Stomach (tissue), 8 donors: ENCODE measurements at regions not wholly inside any gene's neighbourhood (a gene's known extent, or its start where the extent isn't known, plus 50 kb on each side); places are given as distances from the start of the nearest gene placed in this dataset.

Experiments
- DNase-seq, 2 donors: peaks; one replicate each; pipeline versions ENCODE4 v3.0.0 to v3.0.0-alpha.2; 2013 to 2019
- H3K27ac ChIP-seq, 5 donors: fragments of 200-600 bp in 4 of 5; sonication (generic) in 4 of 5; one replicate each; pipeline ENCODE4 v1.5.1; 2013 to 2019; ENCODE audit warnings: mild to moderate bottlenecking in 1 of 5, moderate library complexity in 1 of 5
- H3K27me3 ChIP-seq, 3 donors: fragments of 200-600 bp; sonication (generic); one replicate each; pipeline ENCODE4 v1.5.1; 2017 to 2019; ENCODE audit warnings: mixed run types in 1 of 3
- H3K36me3 ChIP-seq, 4 donors: fragments of 200-600 bp; sonication (generic); 1 replicate in 3 of 4; 2 replicates in 1 of 4; pipeline ENCODE4 v1.5.1; 2016 to 2019
- H3K4me1 ChIP-seq, 4 donors: fragments of 200-600 bp; sonication (generic); one replicate each; pipeline ENCODE4 v1.5.1; 2016 to 2019
- H3K4me3 ChIP-seq, 4 donors: fragments of 200-600 bp; sonication (generic) in 3 of 4; one replicate each; pipeline ENCODE4 v1.5.1; 2016 to 2019; ENCODE audit warnings: mild to moderate bottlenecking in 1 of 4
- H3K9me3 ChIP-seq, 4 donors: fragments of 200-600 bp; sonication (generic); one replicate each; pipeline ENCODE4 v1.5.1; 2016 to 2019
- EP300 ChIP-seq: sonication (generic); formaldehyde crosslinking; IDR thresholded peaks from one replicate; pipeline ENCODE4 v1.6.1; 2017; ENCODE audit warnings: antibody characterized with exemption
- POLR2A ChIP-seq, 4 donors: fragments of 450-650 bp; IDR thresholded peaks; one replicate each; pipeline ENCODE4 v1.6.1; 2016; ENCODE audit warnings: antibody characterized with exemption in 4 of 4, control low read depth in 2 of 4, mild to moderate bottlenecking in 1 of 4, moderate library complexity in 1 of 4
- POLR2AphosphoS5 ChIP-seq, 3 donors: sonication (generic); formaldehyde crosslinking; IDR thresholded peaks; one replicate each; pipeline ENCODE4 v1.6.1; 2016; ENCODE audit warnings: antibody characterized with exemption in 3 of 3
- WGBS, 5 donors: extraction: QIAGEN DNeasy Blood & Tissue Kit in 3 of 5; methylation state at CpG; one replicate each; pipeline versions ENCODE4 v1.1.5 to v1.1.7; 2013 to 2018; 5-methylcytosine and 5-hydroxymethylcytosine counted together
- intact Hi-C: fragments of 100-400 bp; cut with DNase I; formaldehyde crosslinking; loops from one replicate; pipeline ENCODE4 v1.15.1; 2023; ENCODE audit warnings: low total_unique reads
- TF ChIP-seq, protein P1 (sequence below), 7 experiments: fragments of 450-650 bp in 4 of 7; fragments of 200-600 bp in 3 of 7; sonication (generic) in 3 of 7; IDR thresholded peaks; one replicate each; pipeline ENCODE4 v1.5.1; 2016 to 2019; ENCODE audit warnings: antibody characterized with exemption in 7 of 7, control low read depth in 2 of 7, mild to moderate bottlenecking in 1 of 7
- donor health status: healthy with polysubstance abuse.
- donor health status: Bipolar disorder and iron deficiency.
- donor health status: healthy.

DNA sequence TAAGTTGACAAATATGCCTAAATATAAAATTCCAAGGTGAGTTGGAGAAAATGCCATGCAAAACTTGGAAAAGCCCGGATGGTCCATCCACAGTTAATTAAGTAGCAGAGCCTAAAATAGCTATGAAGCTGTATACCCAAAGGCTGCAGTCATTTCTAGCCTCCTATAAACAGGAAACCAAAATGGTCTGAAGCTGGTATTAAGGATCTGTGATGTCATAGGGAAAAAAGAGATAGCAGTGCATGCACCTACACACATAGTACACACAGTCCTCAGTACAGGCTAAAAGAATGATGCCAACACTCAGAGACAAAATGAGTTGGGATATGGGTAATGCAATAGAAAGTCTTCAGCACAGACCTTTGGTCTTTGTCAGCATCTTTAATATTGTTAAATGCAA, 736.9 kb downstream of the EFNB2 start:
- no peak overlapping the region for H3K27ac ChIP-seq
- 0 to 56% (median 39%) methylated on average over 1 of the region's 1 CpG for WGBS, 5 donors

DNA sequence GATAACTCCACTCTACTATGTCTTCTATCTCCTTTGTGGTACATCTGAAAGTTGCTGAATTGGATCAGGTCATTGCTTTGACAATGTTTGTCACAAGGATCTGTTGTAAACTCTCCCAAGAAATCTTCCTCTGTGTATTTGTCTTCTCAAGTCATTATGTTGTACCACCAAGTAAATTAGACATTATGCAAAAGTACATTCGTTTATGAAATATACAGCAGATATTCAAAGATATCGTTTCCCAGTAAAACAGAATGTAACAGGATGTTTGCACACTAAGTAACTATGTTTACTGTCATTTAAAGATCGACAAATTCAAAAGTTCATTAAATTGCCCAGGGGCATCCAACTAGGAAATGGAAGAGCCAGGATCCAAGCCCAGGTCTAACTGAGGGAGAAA, 739.4 kb downstream of the EFNB2 start:
- Histone ChIP-seq H3K4me1 (no peaks in the 10 kb centered on the region), H3K4me3 (no peak overlapping the region), H3K9me3 (no peaks in the 10 kb centered on the region), H3K36me3 (no peaks in the 10 kb centered on the region), H3K27ac (no peak overlapping the region), H3K27me3 (no peaks in the 10 kb centered on the region)
- TF ChIP-seq POLR2A (IDR thresholded peaks at IDR 0.05) (no peak), EP300 (no peak), POLR2AphosphoS5 (IDR thresholded peaks at IDR 0.05) (no peak)
- TF ChIP-seq, protein P1, sequence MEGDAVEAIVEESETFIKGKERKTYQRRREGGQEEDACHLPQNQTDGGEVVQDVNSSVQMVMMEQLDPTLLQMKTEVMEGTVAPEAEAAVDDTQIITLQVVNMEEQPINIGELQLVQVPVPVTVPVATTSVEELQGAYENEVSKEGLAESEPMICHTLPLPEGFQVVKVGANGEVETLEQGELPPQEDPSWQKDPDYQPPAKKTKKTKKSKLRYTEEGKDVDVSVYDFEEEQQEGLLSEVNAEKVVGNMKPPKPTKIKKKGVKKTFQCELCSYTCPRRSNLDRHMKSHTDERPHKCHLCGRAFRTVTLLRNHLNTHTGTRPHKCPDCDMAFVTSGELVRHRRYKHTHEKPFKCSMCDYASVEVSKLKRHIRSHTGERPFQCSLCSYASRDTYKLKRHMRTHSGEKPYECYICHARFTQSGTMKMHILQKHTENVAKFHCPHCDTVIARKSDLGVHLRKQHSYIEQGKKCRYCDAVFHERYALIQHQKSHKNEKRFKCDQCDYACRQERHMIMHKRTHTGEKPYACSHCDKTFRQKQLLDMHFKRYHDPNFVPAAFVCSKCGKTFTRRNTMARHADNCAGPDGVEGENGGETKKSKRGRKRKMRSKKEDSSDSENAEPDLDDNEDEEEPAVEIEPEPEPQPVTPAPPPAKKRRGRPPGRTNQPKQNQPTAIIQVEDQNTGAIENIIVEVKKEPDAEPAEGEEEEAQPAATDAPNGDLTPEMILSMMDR (IDR thresholded peaks at IDR 0.05) = no peak
- 82 to 89% (median 83%) methylated on average over 3 of the region's 3 CpGs for WGBS, 5 donors
- no peak for DNase-seq
- intact Hi-C loops = no loop called here

More for the DNA sequence above, 736.9 kb downstream of the EFNB2 start:
- H3K36me3 ChIP-seq = no peaks in the 10 kb centered on the region
- H3K9me3 ChIP-seq = no peaks in the 10 kb centered on the region
- H3K27me3 ChIP-seq = no peaks in the 10 kb centered on the region
- H3K4me1 ChIP-seq = no peaks in the 10 kb centered on the region
- H3K4me3 ChIP-seq = no peak overlapping the region
- no peak for DNase-seq
- TF ChIP-seq, protein P1 (IDR thresholded peaks at IDR 0.05) = no peak
- TF ChIP-seq POLR2A (IDR thresholded peaks at IDR 0.05) (no peak), EP300 (no peak), POLR2AphosphoS5 (IDR thresholded peaks at IDR 0.05) (no peak)
- intact Hi-C loops = no loop called here

DNA sequence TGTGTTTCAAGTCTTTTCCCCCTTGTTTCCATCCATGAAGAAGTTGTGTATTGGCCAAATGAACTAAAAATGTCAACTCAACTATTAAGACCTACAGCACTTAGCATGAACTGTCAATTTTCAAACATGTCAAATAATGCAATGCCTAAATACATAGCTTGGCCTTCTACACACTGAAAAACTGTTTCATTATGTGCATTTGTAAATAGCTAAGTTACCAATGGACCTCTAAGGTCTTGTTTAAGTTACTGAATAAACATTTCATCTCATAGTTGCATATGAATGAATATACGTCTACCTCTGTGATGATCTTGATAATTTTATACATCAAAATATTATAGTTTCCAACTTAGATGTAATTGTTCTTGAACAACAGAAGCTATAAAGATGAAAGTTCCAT, 744.5 kb downstream of the EFNB2 start:
- Histone ChIP-seq H3K4me3 (no peak overlapping the region), H3K27ac (no peak overlapping the region), H3K36me3 (no peaks in the 10 kb centered on the region), H3K27me3 (no peaks in the 10 kb centered on the region), H3K4me1 (peaks cover 0 to 8% (median 0%) of the 10 kb centered on the region in 4 donors), H3K9me3 (no peaks in the 10 kb centered on the region)
- WGBS, 5 donors = 42 to 73% (median 53%) methylated on average over 1 of the region's 1 CpG
- DNase-seq = no peak
- intact Hi-C loops = no loop called here
- TF ChIP-seq EP300 (no peak), POLR2AphosphoS5 (IDR thresholded peaks at IDR 0.05) (no peak), POLR2A (IDR thresholded peaks at IDR 0.05) (no peak)
- TF ChIP-seq, protein P1 (IDR thresholded peaks at IDR 0.05) = no peak

DNA sequence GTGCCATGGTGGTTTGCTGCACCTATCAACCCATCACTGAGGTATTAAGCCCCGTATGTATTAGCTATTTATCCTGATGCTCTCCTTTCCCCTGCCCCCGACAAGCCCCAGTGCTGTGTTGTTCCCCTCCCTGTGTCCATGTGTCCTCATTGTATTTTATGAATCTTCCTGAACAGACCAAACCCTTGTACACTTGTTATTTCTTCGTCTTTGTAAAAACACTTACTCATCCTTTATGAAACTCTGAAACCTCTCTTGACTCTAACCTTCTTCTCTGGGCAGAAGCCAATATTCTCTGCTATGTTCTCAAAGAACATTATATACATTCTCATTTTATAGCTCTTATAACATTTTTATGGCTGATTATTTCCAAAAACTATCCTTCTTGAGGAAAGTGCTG, 746.9 kb downstream of the EFNB2 start:
- 88 to 96% (median 92%) methylated on average over 3 of the region's 3 CpGs for WGBS, 5 donors
- no peak for DNase-seq
- H3K4me1 ChIP-seq = peaks cover 0 to 8% (median 0%) of the 10 kb centered on the region in 4 donors
- H3K27ac ChIP-seq = no peak overlapping the region
- no peak for TF ChIP-seq POLR2A (IDR thresholded peaks at IDR 0.05)
- TF ChIP-seq, protein P1 (IDR thresholded peaks at IDR 0.05) = no peak
- no peak for TF ChIP-seq POLR2AphosphoS5 (IDR thresholded peaks at IDR 0.05)
- TF ChIP-seq EP300 = no peak
- H3K9me3 ChIP-seq = no peaks in the 10 kb centered on the region
- intact Hi-C loops = no loop called here
- H3K4me3 ChIP-seq = no peak overlapping the region
- H3K36me3 ChIP-seq = no peaks in the 10 kb centered on the region
- no peaks in the 10 kb centered on the region for H3K27me3 ChIP-seq
